ENCODE measurements at regions not wholly inside any gene's neighbourhood (a gene's known extent, or its start where the extent isn't known, plus 50 kb on each side); places are given as distances from the start of the nearest gene placed in this dataset.
"Not testable (repeated sequence)": the region's sequence is repeated elsewhere in the genome, so short reads cannot be mapped to it uniquely, and the experiment has no call there.

DNA sequence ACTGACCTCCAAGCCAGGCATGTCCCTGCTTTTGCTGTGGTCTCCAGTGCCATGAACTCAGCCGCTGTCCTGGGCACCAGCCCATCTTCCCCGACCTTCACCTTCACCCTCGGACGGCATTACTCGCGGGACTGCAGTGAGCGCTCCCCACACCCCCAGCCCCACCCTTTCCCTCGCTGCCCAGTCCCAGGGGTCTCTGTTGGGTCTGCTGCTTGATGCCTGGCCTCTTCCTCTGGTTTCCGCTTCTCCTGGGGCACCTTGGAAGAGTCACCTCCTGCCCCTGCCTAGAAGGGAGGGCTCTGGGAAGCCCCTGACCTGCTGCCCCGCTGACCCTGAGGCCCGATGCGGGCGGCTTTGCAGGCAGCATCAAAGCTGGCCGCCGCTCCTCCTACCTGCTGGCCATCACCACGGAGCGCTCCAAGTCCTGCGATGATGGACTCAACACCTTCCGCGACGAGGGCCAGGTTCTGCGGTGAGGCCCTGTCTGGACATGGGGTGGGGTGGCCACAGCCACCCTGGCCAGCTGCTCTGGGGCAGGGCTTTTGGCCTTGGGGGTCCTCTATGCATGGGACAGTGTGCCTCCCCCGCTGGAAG lies 102.3 kb downstream of the ZNF267 start:
- not testable (repeated sequence) for H3K27me3 Mint-ChIP-seq; H3K4me3 Mint-ChIP-seq; H3K36me3 Mint-ChIP-seq; H3K27ac Mint-ChIP-seq; H3K9me3 Mint-ChIP-seq (ENCODE audit: low read depth); H3K4me1 Mint-ChIP-seq (ENCODE audit: low read depth)

GRCh38 chr16:31978463-31978862 lies 104.9 kb downstream of the ZNF267 start:
- H3K4me3 Mint-ChIP-seq; H3K27ac Mint-ChIP-seq; H3K27me3 Mint-ChIP-seq; H3K36me3 Mint-ChIP-seq; H3K4me1 Mint-ChIP-seq (ENCODE audit: low read depth); H3K9me3 Mint-ChIP-seq (ENCODE audit: low read depth): not testable (repeated sequence)

- not testable (repeated sequence) for H3K4me1 Mint-ChIP-seq (ENCODE audit: low read depth); H3K4me3 Mint-ChIP-seq; H3K36me3 Mint-ChIP-seq; H3K27me3 Mint-ChIP-seq; H3K9me3 Mint-ChIP-seq (ENCODE audit: low read depth); H3K27ac Mint-ChIP-seq
Measured at GRCh38 chr16:31981739-31982138, 108.1 kb downstream of the ZNF267 start.

GRCh38 chr16:31982986-31983385 lies 109.4 kb downstream of the ZNF267 start:
- not testable (repeated sequence) for H3K4me3 Mint-ChIP-seq; H3K9me3 Mint-ChIP-seq (ENCODE audit: low read depth); H3K4me1 Mint-ChIP-seq (ENCODE audit: low read depth); H3K36me3 Mint-ChIP-seq; H3K27ac Mint-ChIP-seq; H3K27me3 Mint-ChIP-seq

- not testable (repeated sequence) for H3K36me3 Mint-ChIP-seq; H3K27me3 Mint-ChIP-seq; H3K4me3 Mint-ChIP-seq; H3K27ac Mint-ChIP-seq; H3K9me3 Mint-ChIP-seq (ENCODE audit: low read depth); H3K4me1 Mint-ChIP-seq (ENCODE audit: low read depth)
Measured at GRCh38 chr16:31983666-31984065, 110.1 kb downstream of the ZNF267 start.

DNA sequence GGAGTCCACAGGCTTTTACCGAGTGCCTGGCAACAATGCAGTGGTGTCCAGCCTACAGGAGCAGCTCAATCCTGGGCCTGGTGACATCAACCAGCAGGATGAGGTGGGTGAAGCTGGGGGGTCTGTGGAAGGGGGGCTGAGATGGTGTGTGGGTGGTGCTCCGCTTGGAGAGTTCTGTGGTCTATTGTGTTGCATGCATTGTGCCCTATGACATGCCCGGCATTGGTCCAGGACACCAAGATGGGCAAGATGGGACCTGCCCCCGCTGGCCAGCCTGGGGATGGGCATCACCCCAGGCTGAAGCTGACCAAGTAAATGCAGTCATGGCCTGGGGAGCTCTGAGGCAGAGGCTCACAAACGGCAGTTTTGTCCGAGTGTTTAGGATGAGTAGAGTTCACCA lies 113.3 kb downstream of the ZNF267 start:
- not testable (repeated sequence) for H3K4me3 Mint-ChIP-seq; H3K27me3 Mint-ChIP-seq; H3K27ac Mint-ChIP-seq; H3K4me1 Mint-ChIP-seq (ENCODE audit: low read depth); H3K36me3 Mint-ChIP-seq; H3K9me3 Mint-ChIP-seq (ENCODE audit: low read depth)

- not testable (repeated sequence) for H3K4me1 Mint-ChIP-seq (ENCODE audit: low read depth); H3K9me3 Mint-ChIP-seq (ENCODE audit: low read depth); H3K36me3 Mint-ChIP-seq; H3K27me3 Mint-ChIP-seq; H3K4me3 Mint-ChIP-seq; H3K27ac Mint-ChIP-seq
Measured at GRCh38 chr16:31988595-31989581, 115.3 kb downstream of the ZNF267 start.

- H3K27ac Mint-ChIP-seq; H3K4me3 Mint-ChIP-seq; H3K9me3 Mint-ChIP-seq (ENCODE audit: low read depth); H3K27me3 Mint-ChIP-seq; H3K4me1 Mint-ChIP-seq (ENCODE audit: low read depth); H3K36me3 Mint-ChIP-seq: not testable (repeated sequence)
Measured at GRCh38 chr16:31990261-31990660, 116.7 kb downstream of the ZNF267 start.

- not testable (repeated sequence) for H3K27ac Mint-ChIP-seq; H3K4me1 Mint-ChIP-seq (ENCODE audit: low read depth); H3K9me3 Mint-ChIP-seq (ENCODE audit: low read depth); H3K36me3 Mint-ChIP-seq; H3K27me3 Mint-ChIP-seq; H3K4me3 Mint-ChIP-seq
Measured at GRCh38 chr16:31990980-31991379, 117.4 kb downstream of the ZNF267 start.

DNA sequence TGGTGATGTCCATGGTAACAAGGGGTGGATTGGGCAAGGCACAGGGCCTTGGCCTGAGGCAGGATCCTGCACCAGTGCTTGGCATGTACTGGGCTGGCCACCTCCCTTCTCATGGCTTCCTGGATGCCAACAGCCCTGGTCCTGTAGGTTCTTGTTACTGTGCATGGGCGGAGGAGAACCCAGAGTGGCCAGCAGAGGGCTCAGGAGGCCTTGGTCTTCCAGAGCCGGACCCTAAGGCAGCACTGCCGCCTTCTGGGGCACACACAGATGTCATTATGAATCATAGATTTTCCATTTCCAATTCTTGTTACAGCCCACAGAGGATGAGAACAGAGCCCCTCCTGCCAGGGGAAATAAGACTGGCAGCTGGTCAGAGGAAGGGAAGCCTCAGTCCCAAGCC lies 122.7 kb downstream of the ZNF267 start:
- H3K4me1 Mint-ChIP-seq (ENCODE audit: low read depth); H3K36me3 Mint-ChIP-seq; H3K27me3 Mint-ChIP-seq; H3K9me3 Mint-ChIP-seq (ENCODE audit: low read depth); H3K4me3 Mint-ChIP-seq; H3K27ac Mint-ChIP-seq: not testable (repeated sequence)

DNA sequence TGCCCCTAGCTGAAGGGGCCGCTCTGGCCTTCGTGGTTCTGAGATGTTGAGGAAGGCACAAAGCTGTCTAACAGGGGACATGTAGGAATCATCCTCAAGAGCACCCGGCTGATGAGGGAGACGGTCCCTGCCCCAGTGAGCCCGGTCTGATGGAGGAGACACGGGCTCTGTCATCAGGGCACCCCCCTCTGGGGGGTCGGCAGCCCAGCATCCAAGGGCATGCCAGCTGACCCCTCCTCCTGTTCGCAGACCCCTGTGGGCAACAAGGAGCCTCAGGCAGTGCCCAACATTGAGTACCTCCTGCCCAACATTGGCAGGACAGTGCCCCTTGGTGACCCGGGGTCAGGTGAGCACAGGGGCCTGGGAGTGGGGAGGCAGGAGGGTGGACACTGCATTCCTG lies 128.9 kb downstream of the ZNF267 start:
- not testable (repeated sequence) for H3K9me3 Mint-ChIP-seq (ENCODE audit: low read depth); H3K36me3 Mint-ChIP-seq; H3K27ac Mint-ChIP-seq; H3K4me1 Mint-ChIP-seq (ENCODE audit: low read depth); H3K4me3 Mint-ChIP-seq; H3K27me3 Mint-ChIP-seq

DNA sequence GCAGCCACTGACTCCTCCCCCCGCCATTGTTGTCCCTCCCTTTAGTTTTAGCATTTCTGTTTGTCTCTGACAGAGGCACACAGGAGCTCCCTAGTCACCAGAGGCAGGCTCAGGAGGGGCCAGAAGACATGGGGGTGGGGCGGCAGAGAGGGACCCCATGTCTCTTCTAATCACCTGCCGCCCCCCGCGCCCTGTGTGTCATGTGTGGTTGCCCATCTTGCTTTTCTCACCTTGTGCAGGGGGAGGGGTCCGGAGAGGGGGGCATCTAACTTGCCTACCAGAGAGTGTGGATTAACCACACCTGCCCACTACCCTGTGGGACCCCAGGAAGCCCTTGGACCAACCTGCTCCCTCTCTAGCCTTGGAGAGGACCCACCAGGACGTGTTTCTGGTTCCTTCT lies 130.2 kb downstream of the ZNF267 start:
- not testable (repeated sequence) for H3K36me3 Mint-ChIP-seq; H3K9me3 Mint-ChIP-seq (ENCODE audit: low read depth); H3K4me3 Mint-ChIP-seq; H3K27me3 Mint-ChIP-seq; H3K27ac Mint-ChIP-seq; H3K4me1 Mint-ChIP-seq (ENCODE audit: low read depth)

- not testable (repeated sequence) for H3K4me3 Mint-ChIP-seq; H3K9me3 Mint-ChIP-seq (ENCODE audit: low read depth); H3K36me3 Mint-ChIP-seq; H3K27me3 Mint-ChIP-seq; H3K27ac Mint-ChIP-seq; H3K4me1 Mint-ChIP-seq (ENCODE audit: low read depth)
Measured at GRCh38 chr16:32038783-32039496, 165.3 kb downstream of the ZNF267 start.

DNA sequence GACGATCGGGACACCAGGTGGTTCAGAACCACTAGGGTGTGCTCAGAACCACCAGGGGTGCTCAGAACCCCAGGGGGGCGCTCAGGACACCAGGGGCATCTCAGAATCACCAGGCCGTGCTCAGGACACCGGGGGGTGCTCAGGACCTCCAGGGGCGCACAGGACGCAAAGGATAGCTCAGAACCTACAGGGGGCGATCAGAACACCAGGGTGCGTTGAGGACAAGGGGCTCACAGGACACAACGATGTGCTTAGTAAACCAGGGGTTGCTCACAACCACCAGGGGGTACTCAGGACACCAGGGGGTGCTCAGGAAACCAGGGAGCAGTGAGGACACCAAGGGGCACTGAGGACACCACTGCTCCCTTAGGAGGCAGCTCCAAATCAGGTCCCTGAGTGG lies 166.3 kb downstream of the ZNF267 start:
- not testable (repeated sequence) for H3K27me3 Mint-ChIP-seq, H3K27ac Mint-ChIP-seq

DNA sequence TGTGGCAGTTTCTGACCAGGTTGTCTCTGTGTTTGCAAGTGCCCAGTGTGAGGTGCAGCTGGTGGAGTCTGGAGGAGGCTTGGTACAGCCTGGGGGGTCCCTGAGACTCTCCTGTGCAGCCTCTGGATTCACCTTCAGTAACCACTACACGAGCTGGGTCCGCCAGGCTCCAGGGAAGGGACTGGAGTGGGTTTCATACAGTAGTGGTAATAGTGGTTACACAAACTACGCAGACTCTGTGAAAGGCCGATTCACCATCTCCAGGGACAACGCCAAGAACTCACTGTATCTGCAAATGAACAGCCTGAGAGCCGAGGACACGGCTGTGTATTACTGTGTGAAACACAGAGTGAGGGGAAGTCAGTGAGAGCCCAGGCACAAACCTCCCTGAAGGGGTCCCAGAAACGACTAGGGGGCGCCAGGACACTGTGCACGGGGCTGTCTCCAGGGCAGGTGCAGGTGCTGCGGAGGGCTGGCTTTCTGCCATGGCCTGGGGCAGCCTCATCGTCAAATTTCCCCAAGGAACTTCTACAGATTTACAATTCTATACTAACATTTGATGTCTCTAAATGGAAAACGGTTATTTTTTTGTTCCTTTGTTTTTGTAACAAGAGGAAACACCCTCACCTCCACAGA lies 187.0 kb upstream of the TP53TG3D start:
- H3K4me1 Mint-ChIP-seq (ENCODE audit: low read depth); H3K27ac Mint-ChIP-seq; H3K27me3 Mint-ChIP-seq; H3K4me3 Mint-ChIP-seq; H3K36me3 Mint-ChIP-seq; H3K9me3 Mint-ChIP-seq (ENCODE audit: low read depth): not testable (repeated sequence)

More for the DNA sequence above, 166.3 kb downstream of the ZNF267 start:
- not testable (repeated sequence) for H3K4me3 Mint-ChIP-seq; H3K4me1 Mint-ChIP-seq (ENCODE audit: low read depth); H3K9me3 Mint-ChIP-seq (ENCODE audit: low read depth); H3K36me3 Mint-ChIP-seq

Data from activated naive CD8-positive, alpha-beta T cell (primary cell).